Raji (cell line): ENCODE measurements at regions not wholly inside any gene's neighbourhood (a gene's known extent, or its start where the extent isn't known, plus 50 kb on each side); places are given as distances from the start of the nearest gene placed in this dataset.

Experiments
- POLR2A ChIP-seq: IDR thresholded peaks from 2 replicates; pipeline ENCODE4 v1.6.1; 2011; ENCODE audit warnings: low read depth, low read length, control low read depth; ENCODE audit not compliant: insufficient read depth

DNA sequence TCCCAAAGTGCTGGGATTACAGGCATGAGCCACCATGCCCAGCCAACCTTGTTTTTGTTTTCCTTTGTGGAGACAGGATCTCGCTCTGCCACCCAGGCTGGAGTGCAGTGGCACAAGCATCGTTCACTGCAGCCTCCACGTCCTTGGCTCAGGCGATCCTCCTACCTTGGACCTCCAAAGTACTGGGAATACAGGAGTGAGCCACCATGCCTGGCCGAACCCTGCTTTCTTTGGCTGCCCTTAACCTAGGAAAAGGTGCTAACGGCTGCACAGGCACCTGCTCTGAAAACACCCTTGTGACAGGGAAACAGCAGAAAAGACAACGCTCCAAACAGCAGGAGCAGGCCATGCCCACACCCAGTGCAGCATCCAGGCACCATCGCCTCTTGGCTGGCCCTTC lies 71.9 kb downstream of the OAT start:
- no peak for TF ChIP-seq POLR2A

- no peak for TF ChIP-seq POLR2A
Observed at GRCh38 chr10:124345521-124345920, 73.2 kb downstream of the OAT start.

- no peak for TF ChIP-seq POLR2A
Observed at GRCh38 chr10:124344931-124345330, 73.8 kb downstream of the OAT start.

GRCh38 chr10:124344266-124344590 lies 74.5 kb downstream of the OAT start:
- no peak for TF ChIP-seq POLR2A

- no peak for TF ChIP-seq POLR2A
Observed at GRCh38 chr10:124343351-124344265, 75.1 kb downstream of the OAT start.

DNA sequence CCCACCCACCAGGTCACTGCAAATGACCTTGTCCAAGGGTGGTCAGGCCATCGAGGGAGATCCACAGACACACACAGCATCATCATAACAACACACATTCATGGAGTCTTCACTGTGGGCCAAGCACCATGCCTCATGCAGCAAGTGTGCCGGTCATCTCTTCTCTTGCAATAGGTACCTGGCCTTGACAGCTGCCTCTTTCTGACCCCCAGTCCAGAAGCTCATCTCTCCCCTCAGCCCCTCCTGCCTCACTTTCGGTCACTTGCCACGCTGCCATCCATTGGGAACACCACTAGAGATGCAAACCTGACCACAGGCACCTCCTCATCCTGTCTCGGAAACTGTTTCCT lies 75.9 kb downstream of the OAT start:
- TF ChIP-seq POLR2A, result no peak

DNA sequence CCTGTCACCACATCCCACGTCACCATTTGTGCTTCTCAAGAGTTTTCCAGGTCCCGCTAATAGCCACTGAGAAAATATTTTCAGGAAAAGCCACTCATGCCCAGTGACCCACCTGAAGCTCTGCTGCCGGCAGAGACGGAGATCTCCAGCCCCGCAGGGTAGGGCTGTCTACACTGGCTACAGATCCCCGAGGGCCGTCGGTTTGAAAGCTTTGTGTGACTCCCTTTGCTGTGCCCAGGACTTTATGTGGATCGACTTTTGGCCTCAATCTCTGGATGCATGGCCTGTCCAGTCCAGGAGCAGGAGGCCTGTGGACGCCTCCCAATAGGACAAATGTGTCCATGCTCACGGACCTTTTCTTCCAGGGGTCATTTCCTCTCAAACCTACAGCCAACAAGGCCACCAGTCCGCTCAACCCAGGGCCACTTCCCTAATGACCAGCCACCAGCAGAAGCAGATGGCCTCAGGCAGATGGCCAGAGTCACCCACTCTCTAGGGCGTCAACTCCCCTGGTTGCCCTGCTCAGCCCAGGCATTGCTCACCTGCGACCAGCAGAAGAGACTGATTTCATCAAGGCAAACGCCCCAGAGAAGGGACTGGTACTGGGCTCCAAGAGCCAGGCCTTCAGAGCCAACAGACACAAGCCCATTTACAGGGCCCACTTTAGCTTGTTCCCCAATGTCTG lies 76.4 kb downstream of the OAT start:
- no peak for TF ChIP-seq POLR2A

- TF ChIP-seq POLR2A, result no peak
Observed at GRCh38 chr10:124341768-124342135, 77.0 kb downstream of the OAT start.

GRCh38 chr10:124340033-124340760 lies 78.5 kb downstream of the OAT start:
- TF ChIP-seq POLR2A, result no peak

DNA sequence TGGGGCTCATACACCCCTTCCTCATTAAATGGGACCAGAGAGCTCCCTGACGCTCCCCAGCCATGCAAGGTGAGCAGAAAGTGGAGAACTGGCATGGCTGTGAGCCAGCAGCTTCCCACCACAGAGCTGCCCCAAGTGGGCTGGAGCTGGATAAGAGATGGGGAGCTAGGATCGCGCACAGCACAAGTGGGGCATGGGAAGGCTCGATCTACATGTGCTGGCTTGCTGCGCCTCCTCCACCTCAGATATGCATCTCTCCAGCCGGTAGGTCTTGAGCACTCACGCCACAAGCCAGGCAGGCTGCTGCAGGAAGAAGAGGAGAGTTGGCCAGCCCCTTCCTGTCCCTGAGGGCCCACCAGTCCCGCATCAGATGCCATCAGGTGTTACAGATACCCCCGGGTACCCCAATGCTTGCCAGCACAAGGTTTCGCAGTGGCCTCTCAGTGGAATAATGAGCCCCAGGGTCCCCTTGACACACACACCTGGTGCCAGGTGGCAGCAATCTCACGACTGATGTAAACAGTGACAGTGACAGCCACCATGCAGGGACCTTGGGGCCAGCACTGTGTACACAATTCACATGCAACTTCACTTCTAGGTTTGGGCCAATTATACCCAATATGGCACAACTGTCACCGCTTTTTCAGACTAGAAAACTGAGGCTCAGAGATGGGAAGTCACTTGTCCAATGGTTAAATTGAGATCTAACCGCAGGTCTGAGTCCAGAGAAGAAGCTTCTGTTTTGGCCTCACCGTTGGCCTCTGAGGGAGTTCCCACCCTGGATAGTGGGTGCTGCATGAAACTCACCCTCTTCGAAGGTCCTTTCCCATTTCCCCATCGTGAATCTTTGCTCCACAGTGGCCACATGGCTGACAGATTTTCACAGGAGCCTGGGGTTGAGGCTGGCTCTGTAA lies 79.3 kb downstream of the OAT start:
- TF ChIP-seq POLR2A, result no peak

DNA sequence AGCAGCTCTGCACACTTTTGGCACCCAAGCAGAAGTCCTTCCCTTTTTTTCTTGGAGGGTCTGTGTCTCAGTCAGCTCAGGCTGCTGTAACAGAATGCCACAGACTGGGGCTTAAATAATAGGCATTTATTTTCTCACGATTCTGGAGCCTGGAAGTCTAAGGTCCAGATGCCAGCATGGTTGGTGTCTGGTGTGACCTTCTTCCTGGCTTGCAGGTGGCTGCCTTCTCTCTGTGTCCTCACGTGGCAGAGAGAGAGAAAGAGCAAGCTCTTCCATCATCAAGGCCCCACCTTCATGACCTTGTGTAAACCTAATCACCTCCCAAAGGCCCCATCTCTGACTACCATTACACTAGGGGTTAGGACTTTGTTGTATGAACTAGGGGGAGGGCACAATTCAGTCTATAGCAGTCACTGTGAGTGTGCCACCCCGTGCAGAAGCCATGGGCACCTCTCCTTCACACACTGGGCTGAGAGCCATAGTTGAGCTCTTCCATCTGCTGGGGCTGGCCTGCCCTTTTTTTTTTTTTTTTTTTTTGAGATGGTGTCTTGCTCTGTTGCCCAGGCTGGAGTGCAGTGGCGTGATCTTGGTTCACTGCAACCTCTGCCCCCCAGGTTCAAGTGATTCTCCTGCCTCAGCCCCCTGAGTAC lies 80.3 kb downstream of the OAT start:
- no peak for TF ChIP-seq POLR2A

GRCh38 chr10:124336186-124336585 lies 82.5 kb downstream of the OAT start:
- no peak for TF ChIP-seq POLR2A

DNA sequence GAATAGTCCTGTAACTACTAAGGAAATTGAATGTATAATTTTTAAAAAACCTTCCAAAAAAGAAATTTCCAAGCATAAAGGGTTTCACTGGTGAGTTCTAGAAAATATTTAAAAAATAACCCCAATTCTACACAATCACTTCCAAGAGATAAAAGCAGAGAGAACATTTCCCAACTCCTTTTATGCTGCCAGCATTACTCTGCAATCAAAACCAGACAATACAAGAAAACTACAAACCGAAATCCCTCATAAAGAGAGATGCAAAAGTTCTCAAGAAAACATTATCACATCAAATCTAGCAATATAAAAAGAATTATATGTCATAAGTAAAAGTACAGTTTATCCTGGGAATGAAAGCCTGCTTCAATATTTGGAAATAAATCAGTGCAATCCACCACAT lies 84.8 kb downstream of the OAT start:
- TF ChIP-seq POLR2A, result no peak

GRCh38 chr10:124332426-124332825 lies 86.3 kb downstream of the OAT start:
- TF ChIP-seq POLR2A, result no peak
